ENCODE measurements at regions not wholly inside any gene's neighbourhood (a gene's known extent, or its start where the extent isn't known, plus 50 kb on each side); places are given as distances from the start of the nearest gene placed in this dataset.

DNA sequence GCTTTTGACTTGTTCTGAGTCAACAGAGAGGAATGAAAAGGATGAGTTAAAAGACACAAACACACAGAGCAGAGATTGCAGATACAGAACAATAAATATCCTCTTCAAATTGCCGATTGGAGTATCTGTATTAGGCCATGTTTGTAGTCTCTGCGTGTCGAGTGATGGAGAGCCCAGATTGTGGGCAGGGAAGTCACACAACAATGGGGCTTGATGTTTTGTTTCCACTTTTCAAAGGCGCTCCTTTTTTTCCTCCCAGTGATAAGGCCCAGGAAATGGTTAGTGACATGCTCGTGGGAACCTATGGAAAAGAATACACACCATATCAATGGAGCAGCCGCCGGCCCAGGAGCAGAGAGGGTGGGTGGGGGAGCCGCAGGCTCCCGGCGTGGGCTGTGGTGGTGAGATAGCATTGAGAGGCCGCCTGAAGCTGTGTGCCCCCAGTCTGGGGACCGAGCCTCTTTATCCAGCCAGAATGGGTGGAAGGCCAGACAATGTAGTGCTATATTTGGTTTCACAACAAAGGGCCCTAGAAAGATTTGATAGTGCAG, 555.9 kb downstream of the INSC start:
- TF ChIP-seq, protein P1, sequence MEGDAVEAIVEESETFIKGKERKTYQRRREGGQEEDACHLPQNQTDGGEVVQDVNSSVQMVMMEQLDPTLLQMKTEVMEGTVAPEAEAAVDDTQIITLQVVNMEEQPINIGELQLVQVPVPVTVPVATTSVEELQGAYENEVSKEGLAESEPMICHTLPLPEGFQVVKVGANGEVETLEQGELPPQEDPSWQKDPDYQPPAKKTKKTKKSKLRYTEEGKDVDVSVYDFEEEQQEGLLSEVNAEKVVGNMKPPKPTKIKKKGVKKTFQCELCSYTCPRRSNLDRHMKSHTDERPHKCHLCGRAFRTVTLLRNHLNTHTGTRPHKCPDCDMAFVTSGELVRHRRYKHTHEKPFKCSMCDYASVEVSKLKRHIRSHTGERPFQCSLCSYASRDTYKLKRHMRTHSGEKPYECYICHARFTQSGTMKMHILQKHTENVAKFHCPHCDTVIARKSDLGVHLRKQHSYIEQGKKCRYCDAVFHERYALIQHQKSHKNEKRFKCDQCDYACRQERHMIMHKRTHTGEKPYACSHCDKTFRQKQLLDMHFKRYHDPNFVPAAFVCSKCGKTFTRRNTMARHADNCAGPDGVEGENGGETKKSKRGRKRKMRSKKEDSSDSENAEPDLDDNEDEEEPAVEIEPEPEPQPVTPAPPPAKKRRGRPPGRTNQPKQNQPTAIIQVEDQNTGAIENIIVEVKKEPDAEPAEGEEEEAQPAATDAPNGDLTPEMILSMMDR (IDR thresholded peaks at IDR 0.05; ENCODE audit: poor library complexity), result no peak
- no peak for TF ChIP-seq EZH2 (IDR thresholded peaks at IDR 0.05; ENCODE audit: borderline replicate concordance)
